ENCODE measurements at regions not wholly inside any gene's neighbourhood (a gene's known extent, or its start where the extent isn't known, plus 50 kb on each side); places are given as distances from the start of the nearest gene placed in this dataset.

GRCh38 chr10:108721874-108722273, 1201.4 kb downstream of the XPNPEP1 start:
- no peak overlapping the region for H3T11ph ChIP-seq (ENCODE audit: low read length)
- no peak overlapping the region for H2AK5ac ChIP-seq (ENCODE audit: insufficient read length, low read length)
- no peak for TF ChIP-seq CTCF (conservative IDR thresholded peaks at IDR 0.05)
- no peak overlapping the region for H2BK12ac ChIP-seq (ENCODE audit: insufficient read length, low read depth, low read length)
- H3K27ac ChIP-seq (ENCODE audit: insufficient read length, low read depth, low read length) = no peak overlapping the region
- no peak overlapping the region for H4K5ac ChIP-seq (ENCODE audit: insufficient read length, low read depth, low read length)
- no peak overlapping the region for H3K18ac ChIP-seq (ENCODE audit: insufficient read length, low read depth, low read length)
- no peak overlapping the region for H3K56ac ChIP-seq (ENCODE audit: insufficient read length, low read depth, low read length)
- no peak overlapping the region for H3K9ac ChIP-seq (ENCODE audit: extremely low read depth, insufficient read length, low read length)
- H3K27me3 ChIP-seq (ENCODE audit: insufficient read depth, low read length) = no peaks in the 10 kb centered on the region
- no peak overlapping the region for H3K27ac Mint-ChIP-seq
- no peaks in the 10 kb centered on the region for H3K23me2 ChIP-seq (ENCODE audit: insufficient read length, low read depth, low read length, poor library complexity, severe bottlenecking)
- H2BK15ac ChIP-seq (ENCODE audit: low read depth, low read length) = no peak overlapping the region
- no CpG with 5 or more reads among the region's 1 CpG for WGBS (ENCODE audit: extremely low coverage, insufficient read length, low lambda C conversion rate)
- H3K36me3 Mint-ChIP-seq (ENCODE audit: insufficient read depth in 1 of 3, low read depth in 3 of 3) = peaks cover 0 to 1% (median 0%) of the 10 kb centered on the region in 3 experiments; a peak in 3 of 7 replicates
- no peak overlapping the region for H2BK120ac ChIP-seq (ENCODE audit: low read depth, low read length, poor library complexity, severe bottlenecking)
- H2BK20ac ChIP-seq (ENCODE audit: low read depth, low read length, poor library complexity, severe bottlenecking) = no peak overlapping the region
- H4K20me1 ChIP-seq (ENCODE audit: control insufficient read depth, insufficient read depth, insufficient read length) = no peaks in the 10 kb centered on the region
- H2BK5ac ChIP-seq (ENCODE audit: insufficient read length, low read length) = no peak overlapping the region
- H3K9me3 Mint-ChIP-seq = peaks cover 26 to 29% of the 10 kb centered on the region in 2 experiments; a peak in 4 of 5 replicates
- H3K27me3 Mint-ChIP-seq (ENCODE audit: low read depth) = no peaks in the 10 kb centered on the region
- no peak overlapping the region for H4K91ac ChIP-seq (ENCODE audit: insufficient read length, low read depth, low read length)
- H3K4me1 Mint-ChIP-seq = no peaks in the 10 kb centered on the region
- no peaks in the 10 kb centered on the region for H3K4me1 ChIP-seq (ENCODE audit: insufficient read depth, low read length)
- no peak for DNase-seq
- H3K4me2 ChIP-seq (ENCODE audit: insufficient read depth, insufficient read length, low read length) = no peak overlapping the region
- no peak overlapping the region for H2AFZ ChIP-seq (ENCODE audit: low read length)
- no peaks in the 10 kb centered on the region for H3K79me1 ChIP-seq (ENCODE audit: insufficient read depth, low read depth, low read length, poor library complexity, severe bottlenecking)
- H3K79me2 ChIP-seq (ENCODE audit: insufficient read depth, low read length) = no peaks in the 10 kb centered on the region
- no peak overlapping the region for H3K23ac ChIP-seq (ENCODE audit: insufficient read length, low read depth, low read length)
- H4K8ac ChIP-seq (replicated peaks; ENCODE audit: insufficient read length, low read depth, low read length) = no peak overlapping the region
- H3K14ac ChIP-seq (ENCODE audit: insufficient read depth, low read length) = no peak overlapping the region
- no peaks in the 10 kb centered on the region for H3K9me3 ChIP-seq (ENCODE audit: control insufficient read depth, low read depth, low read length)
- no peak overlapping the region for H3K4me3 Mint-ChIP-seq
- H3K4ac ChIP-seq (ENCODE audit: low read depth, low read length) = no peak overlapping the region

Data from H9 (cell line).